IMR-90 (cell line): ENCODE measurements at regions not wholly inside any gene's neighbourhood (a gene's known extent, or its start where the extent isn't known, plus 50 kb on each side); places are given as distances from the start of the nearest gene placed in this dataset.

ENCODE experiments used
- ATAC-seq: fragments of 200-7000 bp; cut with Tn5 transposase; 2 replicates; pipeline ENCODE4 v1.9.1; 2020; ENCODE audit warnings: low read depth, mild to moderate bottlenecking, moderate library complexity
- BruUV-seq: library from RNA; stranded (reverse); fragments of 400-500 nt; replicated peaks from 2 replicates; lab custom pipeline; 2021; lab: Mats Ljungman, UMichigan
- CTCF ChIA-PET: fragments of 300-600 bp; formaldehyde crosslinking; extraction: SDS; loops from one replicate; lab custom pipeline; 2021; ENCODE audit warnings: antibody characterized with exemption; lab: Yijun Ruan, JAX
- POLR2A ChIA-PET: fragments of 300-600 bp; sonication (Branson Sonifier 250); formaldehyde crosslinking; loops from one replicate; lab custom pipeline; 2022; ENCODE audit warnings: antibody characterized with exemption; ENCODE audit not compliant: unreplicated experiment; lab: Charles Lee
- DNase-seq: peaks from one replicate; pipeline ENCODE4 v3.0.0; 2013
- H2AFZ ChIP-seq: replicated peaks from 2 replicates; pipeline ENCODE3; 2013; ENCODE audit warnings: low read length, mild to moderate bottlenecking; ENCODE audit not compliant: poor library complexity
- H2AK5ac ChIP-seq: 2 replicates; pipeline ENCODE4 v1.6.1; 2013; ENCODE audit warnings: low read depth, low read length, inconsistent platforms
- H2AK9ac ChIP-seq: replicated peaks from 2 replicates; pipeline ENCODE3; 2013; ENCODE audit warnings: mild to moderate bottlenecking, low read depth, low read length, moderate library complexity; ENCODE audit not compliant: poor library complexity
- H2BK120ac ChIP-seq: 2 replicates; pipeline ENCODE4 v1.6.1; 2013; ENCODE audit warnings: low read depth, low read length, inconsistent platforms
- H2BK15ac ChIP-seq: 3 replicates; pipeline ENCODE4 v1.6.1; 2013; ENCODE audit warnings: low read depth, low read length, inconsistent platforms
- H2BK20ac ChIP-seq: 2 replicates; pipeline ENCODE4 v1.6.1; 2013; ENCODE audit warnings: low read depth, mild to moderate bottlenecking, inconsistent platforms, low read length, moderate library complexity
- H2BK5ac ChIP-seq: 2 replicates; pipeline ENCODE4 v1.6.1; 2013; ENCODE audit warnings: mild to moderate bottlenecking, low read depth, low read length, inconsistent platforms; ENCODE audit not compliant: poor library complexity, severe bottlenecking
- H3K14ac ChIP-seq: replicated peaks from 2 replicates; pipeline ENCODE4 v1.6.1; 2013; ENCODE audit warnings: low read depth, low read length, inconsistent platforms
- H3K18ac ChIP-seq: 2 replicates; pipeline ENCODE4 v1.6.1; 2013; ENCODE audit warnings: low read depth, low read length, control low read depth
- H3K23ac ChIP-seq: 2 replicates; pipeline ENCODE4 v1.6.1; 2013; ENCODE audit warnings: low read depth, low read length, inconsistent platforms
- H3K27ac ChIP-seq: 2 replicates; pipeline ENCODE4 v1.5.1; 2013; ENCODE audit warnings: mild to moderate bottlenecking, control low read depth, low read length; ENCODE audit not compliant: insufficient read depth
- H3K27me3 ChIP-seq: 2 replicates; pipeline ENCODE4 v1.6.1; 2013; ENCODE audit warnings: low read length; ENCODE audit not compliant: control insufficient read depth, insufficient read depth
- H3K36me3 ChIP-seq: 2 replicates; pipeline ENCODE4 v1.6.1; 2013; ENCODE audit warnings: low read length, mixed read lengths; ENCODE audit not compliant: control insufficient read depth, insufficient read depth
- H3K4ac ChIP-seq: 2 replicates; pipeline ENCODE4 v1.6.1; 2013; ENCODE audit warnings: low read depth, low read length, inconsistent platforms
- H3K4me1 ChIP-seq: 2 replicates; pipeline ENCODE4 v1.6.1; 2013; ENCODE audit warnings: low read length, mixed read lengths; ENCODE audit not compliant: control insufficient read depth, insufficient read depth
- H3K4me2 ChIP-seq: 2 replicates; pipeline ENCODE4 v1.6.1; 2013; ENCODE audit warnings: low read depth, mild to moderate bottlenecking, control low read depth, low read length, moderate library complexity
- H3K4me3 ChIP-seq: 2 replicates; pipeline ENCODE4 v1.5.1; 2013; ENCODE audit warnings: low read depth, mild to moderate bottlenecking, control low read depth, low read length, moderate library complexity; ENCODE audit not compliant: insufficient read depth
- H3K56ac ChIP-seq: 2 replicates; pipeline ENCODE4 v1.6.1; 2013; ENCODE audit warnings: low read length, inconsistent platforms; ENCODE audit not compliant: insufficient read depth; ENCODE audit errors: extremely low read depth
- H3K79me1 ChIP-seq, 2 experiments: 2 replicates each; pipeline ENCODE4 v1.6.1; 2013; ENCODE audit warnings: low read length in 2 of 2, inconsistent platforms in 1 of 2, low read depth in 1 of 2
- H3K9ac ChIP-seq: 2 replicates; pipeline ENCODE4 v1.6.1; 2013; ENCODE audit warnings: low read depth, low read length, control low read depth
- H3K9me1 ChIP-seq: 2 replicates; pipeline ENCODE4 v1.6.1; 2013; ENCODE audit warnings: low read length, inconsistent platforms; ENCODE audit not compliant: insufficient read depth
- H3K9me3 ChIP-seq: 2 replicates; pipeline ENCODE4 v1.6.1; 2013; ENCODE audit warnings: low read length; ENCODE audit not compliant: control insufficient read depth, insufficient read depth
- H4K20me1 ChIP-seq: 2 replicates; pipeline ENCODE4 v1.6.1; 2013; ENCODE audit warnings: low read length, inconsistent platforms; ENCODE audit not compliant: insufficient read depth
- H4K5ac ChIP-seq: 2 replicates; pipeline ENCODE4 v1.6.1; 2013; ENCODE audit warnings: mild to moderate bottlenecking, low read depth, low read length, control low read depth
- H4K8ac ChIP-seq, 2 experiments: 2 replicates each; pipeline ENCODE4 v1.6.1; 2013; ENCODE audit warnings: low read depth in 2 of 2, low read length in 2 of 2, control low read depth in 1 of 2, inconsistent platforms in 1 of 2
- H4K91ac ChIP-seq: 2 replicates; pipeline ENCODE4 v1.6.1; 2013; ENCODE audit warnings: low read depth, low read length, inconsistent platforms; ENCODE audit not compliant: insufficient read depth
- BHLHE40 ChIP-seq: fragments of 150-350 bp; IDR thresholded peaks from 2 replicates; pipeline ENCODE4 v1.6.1; 2016; ENCODE audit warnings: mild to moderate bottlenecking, low read depth, low read length
- CEBPB ChIP-seq: IDR thresholded peaks from 2 replicates; pipeline ENCODE4 v1.6.1; 2012; ENCODE audit warnings: low read depth, low read length, improper control_type of control experiment
- CHD1 ChIP-seq: IDR thresholded peaks from 2 replicates; pipeline ENCODE4 v1.6.1; 2012; ENCODE audit warnings: low read depth, low read length, improper control_type of control experiment
- FOS ChIP-seq: fragments of 150-350 bp; IDR thresholded peaks from 2 replicates; pipeline ENCODE4 v1.6.1; 2016; ENCODE audit warnings: low read depth, low read length
- MAFK ChIP-seq: IDR thresholded peaks from 2 replicates; pipeline ENCODE4 v1.6.1; 2012; ENCODE audit warnings: low read depth, low read length, improper control_type of control experiment
- MAZ ChIP-seq: IDR thresholded peaks from 2 replicates; pipeline ENCODE4 v1.6.1; 2012; ENCODE audit warnings: low read depth, mild to moderate bottlenecking, low read length, improper control_type of control experiment, moderate library complexity, borderline replicate concordance
- MXI1 ChIP-seq: IDR thresholded peaks from 2 replicates; pipeline ENCODE4 v1.6.1; 2012; ENCODE audit warnings: low read depth, mild to moderate bottlenecking, low read length, moderate library complexity, borderline replicate concordance
- RAD21 ChIP-seq: IDR thresholded peaks from 2 replicates; pipeline ENCODE4 v1.6.1; 2012; ENCODE audit warnings: low read length, improper control_type of control experiment
- RCOR1 ChIP-seq: IDR thresholded peaks from 2 replicates; pipeline ENCODE4 v1.6.1; 2012; ENCODE audit warnings: mild to moderate bottlenecking, low read length, improper control_type of control experiment; ENCODE audit not compliant: insufficient replicate concordance
- RFX5 ChIP-seq: IDR thresholded peaks from 2 replicates; pipeline ENCODE4 v1.8.0; 2012; ENCODE audit warnings: low read depth, mild to moderate bottlenecking, low read length, moderate library complexity
- WGBS, 2 experiments: methylation state at CpG; one replicate each; pipeline versions ENCODE4 v1.1.5 to v1.1.7; 2013; ENCODE audit warnings: missing lambda C conversion rate in 2 of 2; ENCODE audit not compliant: insufficient read length in 1 of 2; ENCODE audit errors: extremely low coverage in 2 of 2; 5-methylcytosine and 5-hydroxymethylcytosine counted together
- dilution Hi-C: fragments of 300-500 bp; cut with HindIII; formaldehyde crosslinking; loops from one replicate; pipeline ENCODE4 v1.14.3; 2018; ENCODE audit warnings: low sequenced_read_pairs; ENCODE audit not compliant: unreplicated experiment
- in situ Hi-C: fragments of 300-500 bp; cut with MboI; formaldehyde crosslinking; loops from 3 replicates; pipeline ENCODE4 v1.14.3; 2019; ENCODE audit warnings: low sequenced_read_pairs, inconsistent platforms, mixed read lengths
- intact Hi-C: fragments of 100-400 bp; cut with micrococcal nuclease; formaldehyde crosslinking; loops from 2 replicates; pipeline ENCODE4 v1.10.0; 2022
- TF ChIP-seq, protein P1 (sequence below): conservative IDR thresholded peaks from 2 replicates; pipeline ENCODE4 v1.5.1; 2012; ENCODE audit warnings: mild to moderate bottlenecking, low read depth, low read length, improper control_type of control experiment

- no peak overlapping the region for H2BK5ac ChIP-seq
- DNase-seq (no peak), ATAC-seq (no peak)
- peaks cover 17% of the 10 kb centered on the region for H3K4me1 ChIP-seq
- no peak overlapping the region for H3K9ac ChIP-seq
- no peaks in the 10 kb centered on the region for H3K9me3 ChIP-seq
- no peak overlapping the region for H3K18ac ChIP-seq
- H3K14ac ChIP-seq, result no peak overlapping the region
- H2BK20ac ChIP-seq, result peak overlapping the region; percentile 21; the same call in 1 of the 2 replicates
- POLR2A ChIA-PET, result no interaction called here
- peaks cover 56 to 73% of the 10 kb centered on the region in 2 experiments for H3K79me1 ChIP-seq
- H2AFZ ChIP-seq, result no peak overlapping the region
- intact Hi-C loops (loop anchor here (2.0 kb wide), 1 partner anchor 105 kb away; no protein-coding TSS in a partner anchor), dilution Hi-C loops (no loop called here), in situ Hi-C loops (no loop called here)
- no peak overlapping the region; the same call in 1 of the 2 replicates for H3K23ac ChIP-seq
- H2AK9ac ChIP-seq, result no peak overlapping the region
- no peak overlapping the region for H4K91ac ChIP-seq
- TF ChIP-seq CEBPB (no peak), MAZ (no peak), MXI1 (no peak), FOS (no peak), RCOR1 (no peak), RAD21 (no peak), BHLHE40 (no peak), MAFK (no peak), RFX5 (no peak), CHD1 (no peak)
- TF ChIP-seq, protein P1, sequence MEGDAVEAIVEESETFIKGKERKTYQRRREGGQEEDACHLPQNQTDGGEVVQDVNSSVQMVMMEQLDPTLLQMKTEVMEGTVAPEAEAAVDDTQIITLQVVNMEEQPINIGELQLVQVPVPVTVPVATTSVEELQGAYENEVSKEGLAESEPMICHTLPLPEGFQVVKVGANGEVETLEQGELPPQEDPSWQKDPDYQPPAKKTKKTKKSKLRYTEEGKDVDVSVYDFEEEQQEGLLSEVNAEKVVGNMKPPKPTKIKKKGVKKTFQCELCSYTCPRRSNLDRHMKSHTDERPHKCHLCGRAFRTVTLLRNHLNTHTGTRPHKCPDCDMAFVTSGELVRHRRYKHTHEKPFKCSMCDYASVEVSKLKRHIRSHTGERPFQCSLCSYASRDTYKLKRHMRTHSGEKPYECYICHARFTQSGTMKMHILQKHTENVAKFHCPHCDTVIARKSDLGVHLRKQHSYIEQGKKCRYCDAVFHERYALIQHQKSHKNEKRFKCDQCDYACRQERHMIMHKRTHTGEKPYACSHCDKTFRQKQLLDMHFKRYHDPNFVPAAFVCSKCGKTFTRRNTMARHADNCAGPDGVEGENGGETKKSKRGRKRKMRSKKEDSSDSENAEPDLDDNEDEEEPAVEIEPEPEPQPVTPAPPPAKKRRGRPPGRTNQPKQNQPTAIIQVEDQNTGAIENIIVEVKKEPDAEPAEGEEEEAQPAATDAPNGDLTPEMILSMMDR, result no peak
- peaks cover 17% of the 10 kb centered on the region for H3K9me1 ChIP-seq
- no peak overlapping the region for H2BK120ac ChIP-seq
- no peak overlapping the region for H2AK5ac ChIP-seq
- peak overlapping the region; percentile 1; the same call in 1 of the 2 replicates for H3K4ac ChIP-seq
- no peak overlapping the region for H3K4me2 ChIP-seq
- no peak overlapping the region for H3K27ac ChIP-seq
- H4K20me1 ChIP-seq, result peaks cover 14% of the 10 kb centered on the region
- H2BK15ac ChIP-seq, result no peak overlapping the region
- H3K56ac ChIP-seq, result no peak overlapping the region
- no TSS peak for BruUV-seq
- H3K4me3 ChIP-seq, result no peak overlapping the region
- CTCF ChIA-PET, result interaction anchor here (0.8 kb wide), 1 partner anchor 182 kb away, joined by 3 read pairs; no protein-coding TSS in a partner anchor
- no peaks in the 10 kb centered on the region for H3K36me3 ChIP-seq
- WGBS, 2 experiments, result no CpG with 5 or more reads among the region's 3 CpGs
- H4K8ac ChIP-seq, result no peak overlapping the region
- no peaks in the 10 kb centered on the region for H3K27me3 ChIP-seq
- H4K5ac ChIP-seq, result no peak overlapping the region
Observed at GRCh38 chr3:159823780-159824179, 164.9 kb upstream of the IL12A start.
